ENCODE measurements at regions not wholly inside any gene's neighbourhood (a gene's known extent, or its start where the extent isn't known, plus 50 kb on each side); places are given as distances from the start of the nearest gene placed in this dataset.

- no peak for FAIRE-seq
Measured at GRCh38 chr10:55353414-55353813, 552.4 kb upstream of the PCDH15 start.

- no peak for FAIRE-seq
Measured at GRCh38 chr10:55351431-55351830, 550.4 kb upstream of the PCDH15 start.

- FAIRE-seq, result no peak
Measured at GRCh38 chr10:55348534-55348933, 547.5 kb upstream of the PCDH15 start.

DNA sequence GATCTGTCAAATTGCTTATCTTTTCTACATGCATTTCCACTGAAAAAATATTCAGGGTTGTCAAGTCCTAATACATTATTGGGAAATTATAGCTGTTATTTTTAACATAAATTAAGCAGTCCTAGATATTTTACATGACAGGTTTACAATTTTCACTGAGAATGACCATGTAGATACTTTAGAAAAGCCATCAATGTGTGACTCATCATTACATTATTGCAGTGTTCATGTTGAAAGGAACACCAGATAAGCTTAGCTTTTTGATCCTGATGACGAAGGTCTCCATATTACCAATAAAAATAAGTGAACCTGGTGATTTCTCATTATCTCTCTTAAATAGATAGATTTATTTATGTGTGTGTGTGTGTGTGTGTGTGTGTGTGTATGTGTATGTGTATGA, 529.5 kb upstream of the PCDH15 start:
- no peak for FAIRE-seq

DNA sequence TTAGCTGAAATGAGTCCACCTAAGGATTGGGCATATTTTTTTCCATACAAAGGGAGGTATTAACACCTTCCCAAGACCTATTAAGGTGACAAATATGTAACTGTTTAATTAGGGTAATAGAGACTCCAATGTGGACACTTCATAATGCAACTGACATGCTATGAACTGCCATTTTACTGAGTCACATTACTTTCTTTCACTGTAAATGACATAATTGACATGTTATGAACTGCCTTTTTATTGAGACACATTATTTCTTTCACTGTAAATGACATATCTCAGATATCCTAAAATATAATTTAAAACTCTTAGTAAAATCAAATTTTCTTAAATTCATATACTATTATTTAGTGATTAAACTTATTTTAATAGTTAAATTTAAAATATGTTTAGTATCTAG, 528.8 kb upstream of the PCDH15 start:
- FAIRE-seq, result peak; percentile 35

- no peak for FAIRE-seq
Measured at GRCh38 chr10:55320187-55320700, 519.2 kb upstream of the PCDH15 start.

- no peak for FAIRE-seq
Measured at GRCh38 chr10:55311848-55312635, 511.0 kb upstream of the PCDH15 start.

- no peak for FAIRE-seq
Measured at GRCh38 chr10:55310143-55310542, 509.1 kb upstream of the PCDH15 start.

DNA sequence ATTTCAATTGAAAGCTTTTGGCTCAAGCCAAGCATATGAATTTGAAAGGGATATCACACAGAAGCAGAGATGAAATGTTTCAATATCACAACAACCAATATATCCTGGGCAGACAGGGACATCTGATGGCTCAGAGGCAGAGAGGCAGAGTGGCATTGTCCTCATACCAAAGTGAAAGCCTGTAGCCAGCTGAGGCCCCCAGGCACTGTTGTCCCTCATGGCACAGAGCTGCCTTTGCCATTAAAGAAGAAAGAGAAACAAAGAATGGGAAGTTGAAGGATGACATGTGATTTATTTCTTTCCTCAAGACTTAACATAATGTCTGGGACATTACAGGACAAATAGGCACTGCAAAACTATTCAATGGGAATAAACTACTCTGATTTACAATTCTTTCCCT, 504.3 kb upstream of the PCDH15 start:
- FAIRE-seq, result no peak

- no peak for FAIRE-seq
Measured at GRCh38 chr10:55287346-55287745, 486.3 kb upstream of the PCDH15 start.

DNA sequence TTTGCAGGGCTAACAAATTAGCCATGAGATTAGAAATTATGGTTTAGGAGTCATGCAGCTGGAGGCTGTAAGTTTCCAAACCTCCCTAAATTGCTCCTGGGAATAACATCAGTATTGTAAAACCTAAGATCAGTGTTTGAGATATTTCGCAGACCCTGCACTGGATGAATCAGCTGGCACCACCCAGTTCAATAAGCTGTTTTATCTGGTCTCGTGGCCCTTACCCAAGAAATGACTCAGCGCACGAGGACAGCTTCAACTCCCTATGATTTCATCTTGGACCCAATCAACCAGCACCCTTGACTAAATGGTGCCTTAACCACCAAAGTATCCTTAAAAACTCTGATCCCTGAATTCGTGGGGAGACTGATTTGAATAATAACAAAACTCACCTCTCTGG, 482.0 kb upstream of the PCDH15 start:
- FAIRE-seq, result no peak

DNA sequence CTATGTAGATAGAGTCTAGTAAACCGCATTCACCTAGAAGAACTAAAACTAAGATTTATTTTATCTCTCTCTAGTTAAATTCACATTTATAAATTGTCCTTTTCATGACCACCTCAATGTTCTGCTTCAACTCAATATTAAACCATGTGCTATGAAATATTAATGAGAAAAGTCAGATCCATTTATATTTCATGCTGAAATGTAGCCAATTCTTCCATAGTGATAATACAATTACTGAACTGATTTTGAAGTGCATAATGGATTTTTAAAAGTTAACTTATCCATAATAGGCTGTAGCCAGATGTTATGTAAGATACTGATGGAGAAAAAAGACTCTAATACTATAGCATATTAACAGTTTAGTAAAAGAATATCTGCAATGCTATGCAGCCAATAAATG, 479.7 kb upstream of the PCDH15 start:
- no peak for FAIRE-seq

DNA sequence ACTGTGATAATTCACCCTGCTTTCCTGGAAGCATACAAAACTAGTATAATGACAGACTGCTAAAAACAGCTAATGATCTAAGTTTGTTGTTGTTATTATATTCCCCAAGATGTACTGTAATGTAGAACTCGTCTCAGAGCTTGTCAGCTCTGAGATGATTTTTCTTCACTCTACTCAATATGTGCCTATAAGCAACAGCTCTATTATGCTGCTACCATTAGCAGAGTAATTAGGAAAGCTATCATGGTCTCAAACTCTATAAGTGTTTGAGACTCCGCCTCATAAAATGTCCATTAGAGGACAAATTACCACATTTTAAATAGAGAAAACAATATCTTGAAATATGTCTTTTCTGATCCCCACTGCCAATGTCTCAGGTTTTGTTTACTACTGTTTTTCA, 476.5 kb upstream of the PCDH15 start:
- FAIRE-seq, result no peak

DNA sequence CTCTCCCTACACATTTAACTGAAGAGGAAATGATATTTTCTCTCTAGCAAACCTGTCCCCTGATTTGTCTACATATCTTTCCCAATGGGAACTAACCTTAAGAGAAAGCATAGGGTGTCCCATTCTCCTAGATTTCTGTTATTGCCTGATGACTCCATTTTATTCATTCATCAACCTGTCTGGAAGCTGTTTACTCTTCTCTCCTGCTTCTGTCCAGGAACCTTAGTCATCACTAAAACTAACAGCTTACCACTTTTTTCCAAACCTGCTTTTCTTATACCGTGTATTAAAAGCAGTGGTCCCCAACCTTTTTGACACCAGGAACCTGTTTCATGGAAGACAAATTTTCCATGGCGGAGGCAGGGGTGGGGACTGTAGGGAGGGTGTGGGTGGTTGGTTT, 473.3 kb upstream of the PCDH15 start:
- no peak for FAIRE-seq

- FAIRE-seq, result no peak
Measured at GRCh38 chr10:55273946-55274345, 472.9 kb upstream of the PCDH15 start.

DNA sequence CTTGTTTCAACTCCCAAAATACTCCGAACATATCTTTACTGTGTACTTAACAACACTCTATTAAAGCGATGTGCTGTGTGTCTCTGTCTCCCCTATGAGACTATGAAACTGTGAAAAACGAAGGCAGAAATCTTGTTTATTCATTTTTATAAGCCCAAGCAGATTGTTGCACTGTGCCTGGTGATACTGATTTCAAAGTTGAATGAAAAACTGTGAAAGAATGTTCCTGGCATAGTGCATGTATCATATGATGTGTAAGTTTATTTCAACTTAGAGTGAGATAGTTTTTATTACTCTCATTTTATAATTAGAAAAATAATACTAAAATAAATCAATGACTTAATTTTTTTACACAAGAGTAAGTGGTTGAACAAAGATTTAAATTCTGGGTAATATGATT, 471.9 kb upstream of the PCDH15 start:
- no peak for FAIRE-seq

GRCh38 chr10:55266797-55267196, 465.8 kb upstream of the PCDH15 start:
- no peak for FAIRE-seq

GRCh38 chr10:55263327-55263726, 462.3 kb upstream of the PCDH15 start:
- FAIRE-seq, result no peak

GRCh38 chr10:55242544-55242943, 441.5 kb upstream of the PCDH15 start:
- FAIRE-seq, result no peak

GRCh38 chr10:55237462-55237861, 436.4 kb upstream of the PCDH15 start:
- FAIRE-seq, result no peak

DNA sequence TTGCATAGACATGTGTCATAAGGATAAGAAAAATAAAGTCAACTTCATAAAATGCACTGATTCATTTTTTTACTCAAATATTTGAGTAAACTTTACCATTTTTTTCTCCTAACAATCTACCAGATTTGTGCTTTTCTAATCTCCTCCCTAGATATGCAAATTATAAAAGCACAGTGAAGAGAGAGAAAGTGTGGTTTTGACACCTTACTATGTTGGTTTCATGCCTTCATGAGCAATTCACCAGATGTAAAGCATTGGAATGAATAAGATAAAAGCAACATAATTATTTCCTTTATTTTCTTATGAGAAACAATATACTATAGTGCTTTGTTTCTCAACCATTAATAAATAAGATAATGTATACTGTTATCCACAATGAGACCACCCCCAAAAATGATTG, 432.5 kb upstream of the PCDH15 start:
- no peak for FAIRE-seq

DNA sequence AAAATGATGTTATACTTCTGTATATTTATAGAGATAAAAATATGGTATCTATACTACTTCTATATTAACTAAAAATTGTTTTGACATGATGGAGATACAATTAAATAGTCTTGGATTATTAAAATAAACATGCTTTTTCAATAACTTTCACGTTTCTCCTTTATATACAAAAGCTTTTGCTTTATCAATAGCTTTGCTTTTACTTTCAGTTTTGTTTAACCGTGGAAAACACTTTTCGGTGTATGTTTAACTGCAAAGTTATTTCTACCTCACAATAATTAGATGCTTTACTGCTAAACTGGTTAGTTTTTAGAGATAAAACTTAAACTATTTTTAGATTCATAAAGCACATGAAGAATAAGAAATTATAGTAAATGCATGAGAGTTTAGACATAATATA, 432.1 kb upstream of the PCDH15 start:
- FAIRE-seq, result no peak

DNA sequence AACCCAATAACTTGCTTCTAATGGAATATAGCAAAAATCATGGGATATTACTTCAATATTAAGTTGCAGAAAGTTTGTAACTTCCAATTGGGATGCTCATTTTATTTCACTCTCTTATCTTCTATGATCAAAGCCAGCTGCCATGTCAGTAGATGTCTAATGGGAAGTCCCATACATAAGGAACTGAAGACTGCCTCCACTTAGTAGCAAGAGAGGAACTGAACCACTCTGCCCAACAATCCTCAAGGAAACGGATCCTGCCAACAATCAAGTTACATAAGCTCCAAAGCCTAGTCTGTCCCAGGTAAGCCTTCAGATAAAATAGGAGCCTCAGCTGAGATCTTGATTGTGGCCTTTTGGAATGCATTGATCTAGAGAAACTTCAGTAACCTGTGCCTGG, 431.5 kb upstream of the PCDH15 start:
- FAIRE-seq, result no peak

DNA sequence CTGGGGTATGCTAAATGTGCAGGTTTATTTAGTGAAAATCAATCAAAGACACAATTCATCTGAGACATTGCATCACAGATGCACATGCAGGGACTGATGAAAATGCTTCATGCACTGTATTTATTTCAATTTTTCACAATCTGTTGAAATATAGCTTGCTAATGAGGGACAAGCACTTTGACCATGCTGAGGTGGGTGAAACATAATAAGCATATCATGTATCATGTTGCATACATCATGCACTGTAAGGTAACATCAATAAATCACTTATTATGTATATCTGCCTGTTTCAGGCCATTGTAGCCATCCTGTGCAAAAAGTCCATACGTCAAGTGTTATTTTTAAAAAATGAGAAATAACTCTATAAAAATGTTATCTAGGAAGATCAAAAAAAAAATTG, 426.9 kb upstream of the PCDH15 start:
- no peak for FAIRE-seq
